H9 (cell line): ENCODE measurements at regions not wholly inside any gene's neighbourhood (a gene's known extent, or its start where the extent isn't known, plus 50 kb on each side); places are given as distances from the start of the nearest gene placed in this dataset.

Source experiments
- DNase-seq: peaks from one replicate; pipeline ENCODE4 v3.0.0-alpha.2; 2017
- H2AFZ ChIP-seq: one replicate; pipeline ENCODE4 v1.6.1; 2013; ENCODE audit warnings: mild to moderate bottlenecking, low read length, control low read depth, moderate library complexity
- H2AK5ac ChIP-seq: 2 replicates; pipeline ENCODE4 v1.6.1; 2013; ENCODE audit warnings: low read length, control low read depth, mixed read lengths; ENCODE audit not compliant: insufficient read length
- H2BK120ac ChIP-seq: one replicate; pipeline ENCODE4 v1.6.1; 2013; ENCODE audit warnings: low read depth, mild to moderate bottlenecking, low read length, control low read depth, inconsistent platforms; ENCODE audit not compliant: poor library complexity, severe bottlenecking
- H2BK12ac ChIP-seq: 2 replicates; pipeline ENCODE4 v1.6.1; 2013; ENCODE audit warnings: low read length, control low read depth, mixed read lengths, low read depth; ENCODE audit not compliant: insufficient read length
- H2BK15ac ChIP-seq: 2 replicates; pipeline ENCODE4 v1.6.1; 2013; ENCODE audit warnings: low read depth, low read length, control low read depth
- H2BK20ac ChIP-seq: one replicate; pipeline ENCODE4 v1.6.1; 2013; ENCODE audit warnings: low read depth, mild to moderate bottlenecking, low read length, control low read depth, inconsistent platforms; ENCODE audit not compliant: poor library complexity, severe bottlenecking
- H2BK5ac ChIP-seq: 2 replicates; pipeline ENCODE4 v1.6.1; 2013; ENCODE audit warnings: low read length, control low read depth, mixed read lengths; ENCODE audit not compliant: insufficient read length
- H3K14ac ChIP-seq: 2 replicates; pipeline ENCODE4 v1.6.1; 2013; ENCODE audit warnings: low read length, control low read depth; ENCODE audit not compliant: insufficient read depth
- H3K18ac ChIP-seq: 2 replicates; pipeline ENCODE4 v1.6.1; 2013; ENCODE audit warnings: low read depth, mild to moderate bottlenecking, mixed read lengths, low read length, control low read depth; ENCODE audit not compliant: insufficient read length
- H3K23ac ChIP-seq: 2 replicates; pipeline ENCODE4 v1.6.1; 2013; ENCODE audit warnings: low read length, control low read depth, mixed read lengths, low read depth; ENCODE audit not compliant: insufficient read length
- H3K23me2 ChIP-seq: 2 replicates; pipeline ENCODE4 v1.6.1; 2013; ENCODE audit warnings: low read depth, mild to moderate bottlenecking, mixed read lengths, low read length, control low read depth; ENCODE audit not compliant: insufficient read length, poor library complexity, severe bottlenecking
- H3K27ac ChIP-seq: 2 replicates; pipeline ENCODE4 v1.5.1; 2013; ENCODE audit warnings: low read length, control low read depth, mixed read lengths, low read depth; ENCODE audit not compliant: insufficient read length
- H3K27me3 ChIP-seq: 2 replicates; pipeline ENCODE4 v1.6.1; 2013; ENCODE audit warnings: low read length, control low read depth, inconsistent platforms; ENCODE audit not compliant: insufficient read depth
- H3K4ac ChIP-seq: 2 replicates; pipeline ENCODE4 v1.6.1; 2013; ENCODE audit warnings: low read depth, mild to moderate bottlenecking, control low read depth, inconsistent platforms, low read length, moderate library complexity
- H3K4me1 ChIP-seq: 2 replicates; pipeline ENCODE4 v1.6.1; 2013; ENCODE audit warnings: low read length, control low read depth, inconsistent platforms; ENCODE audit not compliant: insufficient read depth
- H3K4me2 ChIP-seq: 2 replicates; pipeline ENCODE4 v1.6.1; 2013; ENCODE audit warnings: low read length, control low read depth, mixed read lengths; ENCODE audit not compliant: insufficient read length, insufficient read depth
- H3K56ac ChIP-seq: 2 replicates; pipeline ENCODE4 v1.6.1; 2013; ENCODE audit warnings: low read depth, mild to moderate bottlenecking, mixed read lengths, low read length, control low read depth; ENCODE audit not compliant: insufficient read length
- H3K79me1 ChIP-seq: 2 replicates; pipeline ENCODE4 v1.6.1; 2013; ENCODE audit warnings: low read depth, mild to moderate bottlenecking, moderate library complexity, low read length, control low read depth, inconsistent platforms; ENCODE audit not compliant: insufficient read depth, poor library complexity, severe bottlenecking
- H3K79me2 ChIP-seq: 2 replicates; pipeline ENCODE4 v1.6.1; 2013; ENCODE audit warnings: low read length, control low read depth, inconsistent platforms; ENCODE audit not compliant: insufficient read depth
- H3K9ac ChIP-seq: 2 replicates; pipeline ENCODE4 v1.6.1; 2013; ENCODE audit warnings: low read length, control low read depth, mixed read lengths; ENCODE audit not compliant: insufficient read length; ENCODE audit errors: extremely low read depth
- H3K9me3 ChIP-seq: one replicate; pipeline ENCODE4 v1.6.1; 2013; ENCODE audit warnings: low read depth, low read length, inconsistent platforms; ENCODE audit not compliant: control insufficient read depth
- H3T11ph ChIP-seq: one replicate; pipeline ENCODE4 v1.6.1; 2013; ENCODE audit warnings: mild to moderate bottlenecking, low read length, control low read depth, inconsistent platforms
- H4K20me1 ChIP-seq: one replicate; pipeline ENCODE4 v1.6.1; 2013; ENCODE audit not compliant: control insufficient read depth, insufficient read length, insufficient read depth
- H4K5ac ChIP-seq: 2 replicates; pipeline ENCODE4 v1.6.1; 2013; ENCODE audit warnings: low read depth, mild to moderate bottlenecking, mixed read lengths, low read length, control low read depth; ENCODE audit not compliant: insufficient read length
- H4K8ac ChIP-seq: replicated peaks from 2 replicates; pipeline ENCODE4 v1.6.1; 2013; ENCODE audit warnings: low read length, control low read depth, mixed read lengths, low read depth; ENCODE audit not compliant: insufficient read length
- H4K91ac ChIP-seq: 2 replicates; pipeline ENCODE4 v1.6.1; 2013; ENCODE audit warnings: low read depth, mild to moderate bottlenecking, moderate library complexity, mixed read lengths, low read length, control low read depth; ENCODE audit not compliant: insufficient read length
- H3K27ac Mint-ChIP-seq, 3 experiments: 2 replicates in 2 of 3; 3 replicates in 1 of 3; pipeline ENCODE4 v1.8.0; 2020 to 2021; ENCODE audit warnings: mixed read lengths in 3 of 3, mild to moderate bottlenecking in 1 of 3, moderate library complexity in 1 of 3
- H3K27me3 Mint-ChIP-seq: 2 replicates; pipeline ENCODE4 v1.8.0; 2021; ENCODE audit warnings: low read depth, mild to moderate bottlenecking, moderate library complexity, mixed read lengths
- H3K36me3 Mint-ChIP-seq, 3 experiments: 2 replicates in 2 of 3; 3 replicates in 1 of 3; pipeline ENCODE4 v1.8.0; 2020 to 2021; ENCODE audit warnings: low read depth in 3 of 3, mixed read lengths in 3 of 3; ENCODE audit not compliant: insufficient read depth in 1 of 3
- H3K4me1 Mint-ChIP-seq, 2 experiments: 2 replicates each; pipeline ENCODE4 v1.8.0; 2020; ENCODE audit warnings: mixed read lengths in 2 of 2
- H3K4me3 Mint-ChIP-seq, 2 experiments: 2 replicates in 1 of 2; 3 replicates in 1 of 2; pipeline ENCODE4 v1.8.0; 2020 to 2021; ENCODE audit warnings: mild to moderate bottlenecking in 2 of 2, mixed read lengths in 2 of 2, moderate library complexity in 1 of 2
- H3K9me3 Mint-ChIP-seq, 2 experiments: 2 replicates in 1 of 2; 3 replicates in 1 of 2; pipeline ENCODE4 v1.8.0; 2020; ENCODE audit warnings: mild to moderate bottlenecking in 2 of 2, mixed read lengths in 2 of 2, moderate library complexity in 1 of 2
- CTCF ChIP-seq: fragments of 200-600 bp; sonication (generic); conservative IDR thresholded peaks from 3 replicates; pipeline ENCODE4 v1.8.0; 2021; ENCODE audit warnings: antibody characterized with exemption, mild to moderate bottlenecking
- WGBS: extraction: QIAGEN DNeasy Blood & Tissue Kit; methylation state at CpG from one replicate; pipeline ENCODE4 v1.1.7; 2013; ENCODE audit warnings: missing lambda C conversion rate, low lambda C conversion rate, mixed read lengths; ENCODE audit not compliant: insufficient read length; ENCODE audit errors: extremely low coverage; 5-methylcytosine and 5-hydroxymethylcytosine counted together

DNA sequence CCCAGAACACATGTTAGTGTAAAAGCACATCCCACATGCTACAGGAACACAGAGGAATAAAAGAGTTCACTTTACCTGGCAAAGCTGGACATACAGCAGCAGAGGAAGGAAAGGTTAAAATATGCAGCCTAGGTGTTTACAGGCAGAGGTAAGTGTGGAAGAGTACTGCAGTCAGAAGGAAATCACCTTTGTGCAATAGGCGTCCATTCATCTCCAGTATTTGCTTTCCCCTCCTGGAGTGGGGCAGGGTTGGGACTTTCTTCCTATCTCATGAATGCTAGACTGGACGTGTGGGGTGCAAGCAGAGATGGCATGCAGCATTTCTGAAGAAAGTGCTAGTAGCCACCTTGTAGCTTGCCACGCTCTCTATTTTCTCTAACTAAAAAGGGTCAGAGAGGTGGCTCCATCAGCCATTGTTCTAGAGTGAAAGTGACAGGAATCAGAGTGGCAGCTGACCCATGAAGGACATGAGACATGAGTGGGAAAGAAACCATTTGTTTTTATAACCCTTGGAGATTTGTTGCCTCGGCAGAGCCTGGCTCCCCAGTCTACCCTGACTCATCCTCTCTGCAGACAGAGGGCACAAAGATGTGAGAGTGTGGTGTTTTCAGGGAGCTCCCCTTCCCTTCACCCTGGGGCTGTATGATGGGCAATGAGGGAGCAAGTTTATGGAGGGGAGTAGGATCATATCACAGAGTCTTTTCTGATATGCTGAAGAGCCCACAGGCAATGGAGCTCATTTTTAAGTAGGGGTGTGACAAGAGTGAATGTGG is 101.2 kb upstream of the SEC61G start:
- Histone ChIP-seq H3K9ac (no peak overlapping the region), H4K20me1 (no peaks in the 10 kb centered on the region), H3K18ac (no peak overlapping the region), H2AFZ (no peak overlapping the region), H2BK20ac (no peak overlapping the region), H2BK120ac (no peak overlapping the region), H3K23me2 (no peaks in the 10 kb centered on the region), H2AK5ac (no peak overlapping the region), H3K23ac (no peak overlapping the region), H3K27me3 (no peaks in the 10 kb centered on the region), H2BK5ac (no peak overlapping the region), H3K4me2 (no peak overlapping the region), H3K79me2 (no peaks in the 10 kb centered on the region), H3K4me1 (no peaks in the 10 kb centered on the region), H4K8ac (no peak overlapping the region), H3K9me3 (no peaks in the 10 kb centered on the region), H3K4ac (no peak overlapping the region), H2BK15ac (no peak overlapping the region), H4K5ac (no peak overlapping the region), H4K91ac (no peak overlapping the region), H3T11ph (no peak overlapping the region), H3K14ac (no peak overlapping the region), H3K27ac (no peak overlapping the region), H3K79me1 (no peaks in the 10 kb centered on the region), H2BK12ac (no peak overlapping the region), H3K56ac (no peak overlapping the region)
- Mint-ChIP-seq H3K27me3 (no peaks in the 10 kb centered on the region; the same call in 1 of the 2 replicates), H3K36me3 (no peaks in the 10 kb centered on the region; a peak in 2 of 7 replicates), H3K9me3 (peaks cover 3 to 4% of the 10 kb centered on the region in 2 experiments; a peak in 2 of 5 replicates), H3K4me3 (no peak overlapping the region), H3K4me1 (peaks cover 12 to 13% of the 10 kb centered on the region in 2 experiments), H3K27ac (no peak overlapping the region)
- WGBS, result no CpG with 5 or more reads among the region's 4 CpGs
- no peak for TF ChIP-seq CTCF
- no peak for DNase-seq
